HuH-7.5 (cell line): ENCODE measurements at regions not wholly inside any gene's neighbourhood (a gene's known extent, or its start where the extent isn't known, plus 50 kb on each side); places are given as distances from the start of the nearest gene placed in this dataset.

ENCODE experiments used
- DNase-seq: peaks from one replicate; pipeline ENCODE4 v3.0.0; 2011; ENCODE audit warnings: low spot score

- no peak for DNase-seq
These were observed 84.1 kb downstream of the C11orf91 start for GRCh38 chr11:33616552-33616951.

- DNase-seq, result no peak
These were observed 84.9 kb downstream of the C11orf91 start for GRCh38 chr11:33615751-33616150.

- DNase-seq, result no peak
These were observed 87.2 kb downstream of the C11orf91 start for GRCh38 chr11:33613404-33613803.

- DNase-seq, result no peak
These were observed 89.7 kb downstream of the C11orf91 start for GRCh38 chr11:33610903-33611302.

GRCh38 chr11:33608386-33608785, 92.2 kb downstream of the C11orf91 start:
- no peak for DNase-seq

- no peak for DNase-seq
These were observed 93.9 kb downstream of the C11orf91 start for GRCh38 chr11:33606762-33607161.

GRCh38 chr11:33605703-33606102, 94.9 kb downstream of the C11orf91 start:
- no peak for DNase-seq

- DNase-seq, result no peak
These were observed 102.1 kb downstream of the C11orf91 start for GRCh38 chr11:33598426-33599069.

GRCh38 chr11:33594188-33594587, 106.4 kb downstream of the C11orf91 start:
- DNase-seq, result no peak

- DNase-seq, result no peak
These were observed 110.2 kb downstream of the C11orf91 start for GRCh38 chr11:33590441-33590840.

- DNase-seq, result no peak
These were observed 112.6 kb downstream of the C11orf91 start for GRCh38 chr11:33588056-33588455.

- no peak for DNase-seq
These were observed 114.9 kb downstream of the C11orf91 start for GRCh38 chr11:33585586-33586209.

- DNase-seq, result no peak
These were observed 117.8 kb downstream of the C11orf91 start for GRCh38 chr11:33582636-33583325.

- no peak for DNase-seq
These were observed 121.5 kb downstream of the C11orf91 start for GRCh38 chr11:33579101-33579500.

- no peak for DNase-seq
These were observed 123.4 kb downstream of the C11orf91 start for GRCh38 chr11:33577204-33577603.

GRCh38 chr11:33575311-33575710, 125.3 kb downstream of the C11orf91 start:
- DNase-seq, result no peak

GRCh38 chr11:33574331-33574730, 126.3 kb downstream of the C11orf91 start:
- DNase-seq, result no peak

GRCh38 chr11:33569333-33569732, 131.3 kb downstream of the C11orf91 start:
- no peak for DNase-seq

- no peak for DNase-seq
These were observed 133.6 kb downstream of the C11orf91 start for GRCh38 chr11:33567004-33567403.

GRCh38 chr11:33564856-33565453, 135.7 kb downstream of the C11orf91 start:
- no peak for DNase-seq

GRCh38 chr11:33560729-33561128, 139.9 kb downstream of the C11orf91 start:
- no peak for DNase-seq

GRCh38 chr11:33559567-33559966, 141.1 kb downstream of the C11orf91 start:
- DNase-seq, result no peak

- DNase-seq, result no peak
These were observed 142.5 kb downstream of the C11orf91 start for GRCh38 chr11:33558097-33558496.
